ENCODE measurements at regions not wholly inside any gene's neighbourhood (a gene's known extent, or its start where the extent isn't known, plus 50 kb on each side); places are given as distances from the start of the nearest gene placed in this dataset.

GRCh38 chr4:1579001-1579900, 104.9 kb downstream of the FAM53A start:
- no peak for TF ChIP-seq SREBF2 (IDR thresholded peaks at IDR 0.05)
- TF ChIP-seq ZSCAN20 (CRISPR knock-in tag; IDR thresholded peaks at IDR 0.05): no peak
- TF ChIP-seq ZNF302 (CRISPR knock-in tag; IDR thresholded peaks at IDR 0.05): no peak
- no peak for TF ChIP-seq CBX2 (IDR thresholded peaks at IDR 0.05; ENCODE audit: borderline replicate concordance, low read depth)
- peak; percentile 72 for TF ChIP-seq CTCF (IDR thresholded peaks at IDR 0.05)
- TF ChIP-seq MAX (IDR thresholded peaks at IDR 0.05): no peak; the same call in 1 of the 2 replicates
- TF ChIP-seq POLR2A (IDR thresholded peaks at IDR 0.05; ENCODE audit: low read length): peak; percentile 54; the same call in 1 of the 2 replicates

Data from A549 (cell line).